ENCODE measurements at regions not wholly inside any gene's neighbourhood (a gene's known extent, or its start where the extent isn't known, plus 50 kb on each side); places are given as distances from the start of the nearest gene placed in this dataset.

DNA sequence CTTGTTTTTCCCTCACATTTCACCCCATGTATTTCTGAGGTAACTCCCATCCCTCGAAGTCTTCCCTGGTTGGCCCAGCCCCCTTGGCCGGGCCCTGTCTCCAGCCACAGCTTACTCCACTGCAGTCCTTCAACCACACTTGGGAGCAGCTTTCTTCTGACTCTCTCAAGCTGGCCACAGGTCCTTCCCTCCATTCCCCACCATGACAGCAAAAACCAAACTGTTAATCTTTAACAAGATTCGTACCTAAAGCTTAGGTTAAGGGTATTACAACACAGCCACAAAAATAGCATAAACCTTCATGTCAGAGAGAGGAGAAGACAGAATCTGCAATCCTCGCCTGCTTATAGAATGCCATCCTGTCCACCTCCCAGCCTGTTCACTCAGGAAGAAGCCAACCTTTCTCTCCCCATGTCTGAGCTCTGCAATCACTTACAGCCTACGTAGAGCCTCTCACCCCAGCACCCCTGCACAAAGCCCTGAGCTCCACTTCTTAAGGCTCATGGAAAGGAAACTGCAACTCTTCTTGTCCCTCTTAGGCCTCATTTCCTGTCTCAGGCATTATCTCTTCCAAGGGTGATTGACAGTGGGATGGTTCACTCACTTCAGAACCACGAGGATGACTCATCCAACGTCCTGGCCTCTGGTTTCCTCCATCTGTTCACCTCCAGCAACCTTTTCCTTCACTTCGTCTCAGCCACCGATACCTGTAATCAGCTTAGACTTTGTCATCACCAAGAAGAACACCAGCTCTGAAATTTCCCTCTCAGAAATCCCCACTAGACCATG, 72.8 kb downstream of the CD2 start (continued):
- TF ChIP-seq, protein P1, sequence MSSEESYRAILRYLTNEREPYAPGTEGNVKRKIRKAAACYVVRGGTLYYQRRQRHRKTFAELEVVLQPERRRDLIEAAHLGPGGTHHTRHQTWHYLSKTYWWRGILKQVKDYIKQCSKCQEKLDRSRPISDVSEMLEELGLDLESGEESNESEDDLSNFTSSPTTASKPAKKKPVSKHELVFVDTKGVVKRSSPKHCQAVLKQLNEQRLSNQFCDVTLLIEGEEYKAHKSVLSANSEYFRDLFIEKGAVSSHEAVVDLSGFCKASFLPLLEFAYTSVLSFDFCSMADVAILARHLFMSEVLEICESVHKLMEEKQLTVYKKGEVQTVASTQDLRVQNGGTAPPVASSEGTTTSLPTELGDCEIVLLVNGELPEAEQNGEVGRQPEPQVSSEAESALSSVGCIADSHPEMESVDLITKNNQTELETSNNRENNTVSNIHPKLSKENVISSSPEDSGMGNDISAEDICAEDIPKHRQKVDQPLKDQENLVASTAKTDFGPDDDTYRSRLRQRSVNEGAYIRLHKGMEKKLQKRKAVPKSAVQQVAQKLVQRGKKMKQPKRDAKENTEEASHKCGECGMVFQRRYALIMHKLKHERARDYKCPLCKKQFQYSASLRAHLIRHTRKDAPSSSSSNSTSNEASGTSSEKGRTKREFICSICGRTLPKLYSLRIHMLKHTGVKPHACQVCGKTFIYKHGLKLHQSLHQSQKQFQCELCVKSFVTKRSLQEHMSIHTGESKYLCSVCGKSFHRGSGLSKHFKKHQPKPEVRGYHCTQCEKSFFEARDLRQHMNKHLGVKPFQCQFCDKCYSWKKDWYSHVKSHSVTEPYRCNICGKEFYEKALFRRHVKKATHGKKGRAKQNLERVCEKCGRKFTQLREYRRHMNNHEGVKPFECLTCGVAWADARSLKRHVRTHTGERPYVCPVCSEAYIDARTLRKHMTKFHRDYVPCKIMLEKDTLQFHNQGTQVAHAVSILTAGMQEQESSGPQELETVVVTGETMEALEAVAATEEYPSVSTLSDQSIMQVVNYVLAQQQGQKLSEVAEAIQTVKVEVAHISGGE (CRISPR knock-in tag; IDR thresholded peaks at IDR 0.05): no peak
- peak; percentile 85; the same call in 1 of the 2 replicates for TF ChIP-seq CBX5 (IDR thresholded peaks at IDR 0.05; ENCODE audit: low read depth)
- TF ChIP-seq ZSCAN29 (IDR thresholded peaks at IDR 0.05): no peak

DNA sequence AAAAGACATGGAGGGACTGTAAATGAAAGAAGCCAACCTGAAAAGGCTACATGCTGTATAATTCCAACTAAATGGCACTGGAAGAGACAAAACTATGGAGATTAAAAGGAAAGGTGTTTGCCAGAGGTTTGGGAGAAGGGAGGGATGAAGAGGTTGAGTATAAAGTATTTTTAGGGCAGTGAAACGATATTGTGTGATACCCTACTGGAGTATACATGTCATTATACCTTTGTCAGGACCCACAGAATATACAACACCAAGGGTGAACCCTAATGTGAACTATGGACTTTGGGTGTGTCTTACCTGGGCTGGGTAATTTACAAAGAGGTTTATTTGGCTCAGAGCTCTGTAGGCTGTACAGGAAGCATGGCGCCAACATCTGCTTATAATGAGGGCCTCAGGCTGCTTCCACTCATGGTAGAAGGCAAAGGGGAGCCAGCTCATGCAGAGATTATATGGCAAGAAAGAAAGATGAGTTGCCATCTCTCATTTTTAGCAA, 73.4 kb downstream of the CD2 start:
- H2AFZ ChIP-seq (ENCODE audit: control insufficient read depth, low read depth, low read length): no peak overlapping the region; the same call in 1 of the 2 replicates
- TF ChIP-seq MTA3 (IDR thresholded peaks at IDR 0.05; ENCODE audit: borderline replicate concordance, low read length) (0 out of 2 replicates have a peak, but pooled peaks have one; percentile 7), ZNF384 (IDR thresholded peaks at IDR 0.05; ENCODE audit: borderline replicate concordance, low read depth, low read length) (no peak), IKZF2 (IDR thresholded peaks at IDR 0.05) (peak in 1 of 2 experiments; percentile 28; a peak in 1 of 4 replicates), NFIC (IDR thresholded peaks at IDR 0.05; ENCODE audit: low read depth, low read length) (peak; percentile 81; the same call in 1 of the 2 replicates), KDM1A (IDR thresholded peaks at IDR 0.05; ENCODE audit: borderline replicate concordance) (no peak), KLF5 (IDR thresholded peaks at IDR 0.05; ENCODE audit: partially characterized antibody) (peak; percentile 5)
- TF ChIP-seq, protein P2, sequence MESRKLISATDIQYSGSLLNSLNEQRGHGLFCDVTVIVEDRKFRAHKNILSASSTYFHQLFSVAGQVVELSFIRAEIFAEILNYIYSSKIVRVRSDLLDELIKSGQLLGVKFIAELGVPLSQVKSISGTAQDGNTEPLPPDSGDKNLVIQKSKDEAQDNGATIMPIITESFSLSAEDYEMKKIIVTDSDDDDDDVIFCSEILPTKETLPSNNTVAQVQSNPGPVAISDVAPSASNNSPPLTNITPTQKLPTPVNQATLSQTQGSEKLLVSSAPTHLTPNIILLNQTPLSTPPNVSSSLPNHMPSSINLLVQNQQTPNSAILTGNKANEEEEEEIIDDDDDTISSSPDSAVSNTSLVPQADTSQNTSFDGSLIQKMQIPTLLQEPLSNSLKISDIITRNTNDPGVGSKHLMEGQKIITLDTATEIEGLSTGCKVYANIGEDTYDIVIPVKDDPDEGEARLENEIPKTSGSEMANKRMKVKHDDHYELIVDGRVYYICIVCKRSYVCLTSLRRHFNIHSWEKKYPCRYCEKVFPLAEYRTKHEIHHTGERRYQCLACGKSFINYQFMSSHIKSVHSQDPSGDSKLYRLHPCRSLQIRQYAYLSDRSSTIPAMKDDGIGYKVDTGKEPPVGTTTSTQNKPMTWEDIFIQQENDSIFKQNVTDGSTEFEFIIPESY (IDR thresholded peaks at IDR 0.05): peak; percentile 90
- TF ChIP-seq, protein P3, sequence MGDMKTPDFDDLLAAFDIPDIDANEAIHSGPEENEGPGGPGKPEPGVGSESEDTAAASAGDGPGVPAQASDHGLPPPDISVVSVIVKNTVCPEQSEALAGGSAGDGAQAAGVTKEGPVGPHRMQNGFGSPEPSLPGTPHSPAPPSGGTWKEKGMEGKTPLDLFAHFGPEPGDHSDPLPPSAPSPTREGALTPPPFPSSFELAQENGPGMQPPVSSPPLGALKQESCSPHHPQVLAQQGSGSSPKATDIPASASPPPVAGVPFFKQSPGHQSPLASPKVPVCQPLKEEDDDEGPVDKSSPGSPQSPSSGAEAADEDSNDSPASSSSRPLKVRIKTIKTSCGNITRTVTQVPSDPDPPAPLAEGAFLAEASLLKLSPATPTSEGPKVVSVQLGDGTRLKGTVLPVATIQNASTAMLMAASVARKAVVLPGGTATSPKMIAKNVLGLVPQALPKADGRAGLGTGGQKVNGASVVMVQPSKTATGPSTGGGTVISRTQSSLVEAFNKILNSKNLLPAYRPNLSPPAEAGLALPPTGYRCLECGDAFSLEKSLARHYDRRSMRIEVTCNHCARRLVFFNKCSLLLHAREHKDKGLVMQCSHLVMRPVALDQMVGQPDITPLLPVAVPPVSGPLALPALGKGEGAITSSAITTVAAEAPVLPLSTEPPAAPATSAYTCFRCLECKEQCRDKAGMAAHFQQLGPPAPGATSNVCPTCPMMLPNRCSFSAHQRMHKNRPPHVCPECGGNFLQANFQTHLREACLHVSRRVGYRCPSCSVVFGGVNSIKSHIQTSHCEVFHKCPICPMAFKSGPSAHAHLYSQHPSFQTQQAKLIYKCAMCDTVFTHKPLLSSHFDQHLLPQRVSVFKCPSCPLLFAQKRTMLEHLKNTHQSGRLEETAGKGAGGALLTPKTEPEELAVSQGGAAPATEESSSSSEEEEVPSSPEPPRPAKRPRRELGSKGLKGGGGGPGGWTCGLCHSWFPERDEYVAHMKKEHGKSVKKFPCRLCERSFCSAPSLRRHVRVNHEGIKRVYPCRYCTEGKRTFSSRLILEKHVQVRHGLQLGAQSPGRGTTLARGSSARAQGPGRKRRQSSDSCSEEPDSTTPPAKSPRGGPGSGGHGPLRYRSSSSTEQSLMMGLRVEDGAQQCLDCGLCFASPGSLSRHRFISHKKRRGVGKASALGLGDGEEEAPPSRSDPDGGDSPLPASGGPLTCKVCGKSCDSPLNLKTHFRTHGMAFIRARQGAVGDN (IDR thresholded peaks at IDR 0.05): no peak
- in situ Hi-C loops (cut with MboI) (no loop called here), intact Hi-C loops (cut with micrococcal nuclease; ENCODE audit: unreplicated experiment) (loop anchor here (1.0 to 5.0 kb wide), 5 partner anchors 51 to 270 kb away; partner anchors contain the start of genes CD101 and TTF2)
- ATAC-seq (peak; percentile 45), DNase-seq (ENCODE audit: low read depth, low spot score) (no peak), FAIRE-seq (no peak)
- H4K20me1 ChIP-seq (ENCODE audit: control insufficient read depth, insufficient read depth): no peaks in the 10 kb centered on the region
- H3K4me2 ChIP-seq (ENCODE audit: control insufficient read depth, insufficient read depth): peak overlapping the region; percentile 36; the same call in 1 of the 2 replicates
- ChIA-PET POLR2A (interaction anchor here (0.5 to 3.8 kb wide), 18 partner anchors 10 to 233 kb away, joined by 3 to 19 read pairs (median 6); partner anchors contain the start of gene TTF2), CTCF (interaction anchor here (0.8 to 6.5 kb wide), 17 partner anchors 8 to 250 kb away, joined by 3 to 68 read pairs (median 6); partner anchors contain the start of gene TTF2), RAD21 (ENCODE audit: unreplicated experiment) (interaction anchor here (0.7 to 6.1 kb wide), 29 partner anchors 9 to 301 kb away, joined by 3 to 96 read pairs (median 8); partner anchors contain the start of genes CD101, IGSF3 and TTF2), SMC1A (ENCODE audit: uncharacterized antibody, unreplicated experiment) (interaction anchor here (0.6 to 5.7 kb wide), 34 partner anchors 8 to 259 kb away, joined by 3 to 80 read pairs (median 8); partner anchors contain the start of gene TTF2)
- H3K9me3 ChIP-seq (replicated peaks; ENCODE audit: control insufficient read depth, insufficient read depth, low read length): no peaks in the 10 kb centered on the region; the same call in 1 of the 3 replicates
- no peaks in the 10 kb centered on the region for H3K79me2 ChIP-seq (ENCODE audit: control insufficient read depth, insufficient read depth, low read length)
- whole genome bisulfite sequencing (ENCODE audit: insufficient coverage, insufficient replicate concordance, low lambda C conversion rate, missing lambda C conversion rate): 56% methylated on average over 2 of the region's 2 CpGs
- peak overlapping the region; percentile 22; the same call in 1 of the 2 replicates for H3K27ac ChIP-seq (ENCODE audit: control insufficient read depth, insufficient read depth)
- no peak overlapping the region for H3K4me3 ChIP-seq
- H3K4me1 ChIP-seq (ENCODE audit: control insufficient read depth, insufficient read depth, low read length): peaks cover 23% of the 10 kb centered on the region
- no peak overlapping the region for H3K9ac ChIP-seq (ENCODE audit: control insufficient read depth, insufficient read depth, low read length)
- H3K36me3 ChIP-seq (ENCODE audit: control insufficient read depth in 2 of 2, insufficient read depth in 2 of 2, low read length in 1 of 2): no peaks in the 10 kb centered on the region
- H3K27me3 ChIP-seq (replicated peaks in 1 of 2; ENCODE audit: control insufficient read depth in 2 of 2, insufficient read depth in 2 of 2, low read length in 1 of 2): no peaks in the 10 kb centered on the region; a peak in 1 of 4 replicates
- BruUV-seq (replicated peaks): TSS peak; percentile 94

All from GM12878 (cell line).